ENCODE measurements at regions not wholly inside any gene's neighbourhood (a gene's known extent, or its start where the extent isn't known, plus 50 kb on each side); places are given as distances from the start of the nearest gene placed in this dataset.
"Not testable (repeated sequence)": the region's sequence is repeated elsewhere in the genome, so short reads cannot be mapped to it uniquely, and the experiment has no call there.

- no peak for TF ChIP-seq CTCF (IDR thresholded peaks at IDR 0.05; ENCODE audit: low read depth, low read length, missing control alignments)
- no peak overlapping the region for H3K4me3 ChIP-seq (ENCODE audit: low read depth, low read length)
- in situ Hi-C loops (cut with HindIII; ENCODE audit: low sequenced_read_pairs), result no loop called here
- DNase-seq (ENCODE audit: low read depth), result no peak
Measured at GRCh38 chr7:9036080-9036479, 602.7 kb downstream of the NXPH1 start.

- TF ChIP-seq CTCF (IDR thresholded peaks at IDR 0.05; ENCODE audit: low read depth, low read length, missing control alignments), result no peak
- in situ Hi-C loops (cut with HindIII; ENCODE audit: low sequenced_read_pairs), result no loop called here
- H3K4me3 ChIP-seq (ENCODE audit: low read depth, low read length), result no peak overlapping the region
- DNase-seq (ENCODE audit: low read depth), result no peak
Measured at GRCh38 chr7:9071160-9071762, 637.9 kb downstream of the NXPH1 start.

- H3K4me3 ChIP-seq (ENCODE audit: low read depth, low read length); DNase-seq (ENCODE audit: low read depth); in situ Hi-C loops (cut with HindIII; ENCODE audit: low sequenced_read_pairs): not testable (repeated sequence)
Measured at GRCh38 chr7:9075774-9076173, 642.4 kb downstream of the NXPH1 start.

GRCh38 chr7:9082203-9082602, 648.8 kb downstream of the NXPH1 start:
- H3K4me3 ChIP-seq (ENCODE audit: low read depth, low read length), result no peak overlapping the region
- no peak for TF ChIP-seq CTCF (IDR thresholded peaks at IDR 0.05; ENCODE audit: low read depth, low read length, missing control alignments)
- in situ Hi-C loops (cut with HindIII; ENCODE audit: low sequenced_read_pairs), result no loop called here
- DNase-seq (ENCODE audit: low read depth), result no peak

GRCh38 chr7:9083837-9084236, 650.4 kb downstream of the NXPH1 start:
- in situ Hi-C loops (cut with HindIII; ENCODE audit: low sequenced_read_pairs), result no loop called here
- no peak overlapping the region for H3K4me3 ChIP-seq (ENCODE audit: low read depth, low read length)
- TF ChIP-seq CTCF (IDR thresholded peaks at IDR 0.05; ENCODE audit: low read depth, low read length, missing control alignments), result no peak
- no peak for DNase-seq (ENCODE audit: low read depth)

GRCh38 chr7:9091282-9091681, 657.9 kb downstream of the NXPH1 start:
- TF ChIP-seq CTCF (IDR thresholded peaks at IDR 0.05; ENCODE audit: low read depth, low read length, missing control alignments), result no peak
- in situ Hi-C loops (cut with HindIII; ENCODE audit: low sequenced_read_pairs), result no loop called here
- H3K4me3 ChIP-seq (ENCODE audit: low read depth, low read length), result no peak overlapping the region
- DNase-seq (ENCODE audit: low read depth), result no peak

GRCh38 chr7:9097565-9098060, 664.2 kb downstream of the NXPH1 start:
- in situ Hi-C loops (cut with HindIII; ENCODE audit: low sequenced_read_pairs), result no loop called here
- no peak for TF ChIP-seq CTCF (IDR thresholded peaks at IDR 0.05; ENCODE audit: low read depth, low read length, missing control alignments)
- no peak for DNase-seq (ENCODE audit: low read depth)
- H3K4me3 ChIP-seq (ENCODE audit: low read depth, low read length), result no peak overlapping the region

All from astrocyte of the cerebellum (primary cell).